AG10803 (cell line): ENCODE measurements at regions not wholly inside any gene's neighbourhood (a gene's known extent, or its start where the extent isn't known, plus 50 kb on each side); places are given as distances from the start of the nearest gene placed in this dataset.

Experiments used
- DNase-seq: peaks from one replicate; pipeline ENCODE4 v3.0.0; 2010; ENCODE audit warnings: low read depth
- H3K4me3 ChIP-seq: 2 replicates; pipeline ENCODE4 v1.5.1; 2011; ENCODE audit warnings: mild to moderate bottlenecking, low read length, control low read depth
- TF ChIP-seq, protein P1 (sequence below): conservative IDR thresholded peaks from 2 replicates; pipeline ENCODE4 v1.5.1; 2011; ENCODE audit warnings: mild to moderate bottlenecking, low read length, control low read depth, inconsistent platforms

DNA sequence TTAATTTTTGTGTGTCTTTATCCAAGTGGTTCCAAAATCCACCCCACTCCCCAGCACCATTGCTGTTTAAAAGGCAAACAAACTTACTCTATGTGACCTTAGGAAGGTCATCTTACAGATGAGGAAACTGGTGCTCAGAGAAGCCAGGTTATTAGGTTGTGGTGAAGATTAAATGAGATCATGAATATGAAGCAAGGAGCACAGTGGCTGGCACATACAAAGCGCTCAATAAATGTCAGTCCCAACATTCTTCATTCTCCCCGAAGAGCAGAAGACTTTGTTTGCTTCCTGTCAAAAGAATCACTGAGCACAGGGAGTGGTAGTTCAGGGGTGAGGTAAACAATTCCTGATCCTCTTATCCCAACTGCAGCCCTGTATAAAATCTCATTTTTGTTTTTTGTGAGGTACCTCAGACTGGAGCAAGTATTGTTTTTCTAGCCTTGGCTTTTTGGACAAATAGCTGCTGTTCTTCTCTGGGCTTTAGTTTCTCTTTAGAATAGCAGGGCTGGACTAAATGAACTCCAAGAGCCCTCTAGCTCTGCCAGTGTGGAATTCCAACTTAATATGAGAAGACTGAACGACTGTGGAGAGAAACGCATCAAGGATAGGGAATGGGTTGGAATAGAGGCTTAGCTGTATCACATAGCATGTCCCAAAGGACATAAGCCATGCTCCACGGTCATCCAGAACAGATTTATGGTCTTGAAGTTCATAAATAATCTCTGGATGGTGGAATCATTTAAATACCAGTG lies 455.3 kb upstream of the USP24 start:
- peak; percentile 60 for DNase-seq
- TF ChIP-seq, protein P1, sequence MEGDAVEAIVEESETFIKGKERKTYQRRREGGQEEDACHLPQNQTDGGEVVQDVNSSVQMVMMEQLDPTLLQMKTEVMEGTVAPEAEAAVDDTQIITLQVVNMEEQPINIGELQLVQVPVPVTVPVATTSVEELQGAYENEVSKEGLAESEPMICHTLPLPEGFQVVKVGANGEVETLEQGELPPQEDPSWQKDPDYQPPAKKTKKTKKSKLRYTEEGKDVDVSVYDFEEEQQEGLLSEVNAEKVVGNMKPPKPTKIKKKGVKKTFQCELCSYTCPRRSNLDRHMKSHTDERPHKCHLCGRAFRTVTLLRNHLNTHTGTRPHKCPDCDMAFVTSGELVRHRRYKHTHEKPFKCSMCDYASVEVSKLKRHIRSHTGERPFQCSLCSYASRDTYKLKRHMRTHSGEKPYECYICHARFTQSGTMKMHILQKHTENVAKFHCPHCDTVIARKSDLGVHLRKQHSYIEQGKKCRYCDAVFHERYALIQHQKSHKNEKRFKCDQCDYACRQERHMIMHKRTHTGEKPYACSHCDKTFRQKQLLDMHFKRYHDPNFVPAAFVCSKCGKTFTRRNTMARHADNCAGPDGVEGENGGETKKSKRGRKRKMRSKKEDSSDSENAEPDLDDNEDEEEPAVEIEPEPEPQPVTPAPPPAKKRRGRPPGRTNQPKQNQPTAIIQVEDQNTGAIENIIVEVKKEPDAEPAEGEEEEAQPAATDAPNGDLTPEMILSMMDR, result peak; percentile 37
- H3K4me3 ChIP-seq, result no peak overlapping the region

DNA sequence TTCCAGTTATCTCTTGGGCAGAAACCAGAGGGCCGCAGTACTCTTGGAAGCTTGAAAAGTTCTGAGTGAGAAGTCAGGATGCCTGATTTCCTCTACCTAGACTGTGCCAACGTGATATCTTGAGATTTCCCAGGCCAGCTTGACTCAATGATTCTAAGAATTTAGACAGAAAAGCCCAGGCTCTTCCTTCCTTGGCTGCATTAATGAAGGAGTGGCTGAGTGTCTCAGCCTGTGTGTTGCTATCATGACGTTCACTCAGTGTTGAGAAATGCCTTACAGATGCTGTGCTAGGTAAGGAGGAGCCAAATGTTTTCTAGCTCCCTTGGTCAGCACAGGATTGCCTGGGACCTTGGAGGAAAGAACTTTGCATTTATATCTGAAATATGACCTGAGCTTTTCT lies 454.1 kb upstream of the USP24 start:
- peak; percentile 88 for DNase-seq
- TF ChIP-seq, protein P1, result no peak
- no peak overlapping the region for H3K4me3 ChIP-seq

DNA sequence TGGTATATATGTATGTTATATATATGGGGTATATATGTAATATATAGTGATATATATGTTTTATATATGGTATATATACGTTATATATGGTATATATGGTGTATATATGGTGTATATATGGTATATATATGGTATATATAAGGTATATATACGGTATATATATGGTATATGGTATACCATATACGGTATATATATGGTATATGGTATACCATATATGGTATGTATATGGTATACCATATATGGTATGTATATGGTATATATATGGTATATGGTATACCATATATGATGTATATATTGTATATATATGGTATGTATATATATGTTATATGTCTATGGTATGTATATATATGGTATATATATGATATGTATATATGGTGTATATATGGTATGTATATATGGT lies 447.7 kb upstream of the USP24 start:
- TF ChIP-seq, protein P1, result no peak
- H3K4me3 ChIP-seq, result no peak overlapping the region
- DNase-seq, result no peak

DNA sequence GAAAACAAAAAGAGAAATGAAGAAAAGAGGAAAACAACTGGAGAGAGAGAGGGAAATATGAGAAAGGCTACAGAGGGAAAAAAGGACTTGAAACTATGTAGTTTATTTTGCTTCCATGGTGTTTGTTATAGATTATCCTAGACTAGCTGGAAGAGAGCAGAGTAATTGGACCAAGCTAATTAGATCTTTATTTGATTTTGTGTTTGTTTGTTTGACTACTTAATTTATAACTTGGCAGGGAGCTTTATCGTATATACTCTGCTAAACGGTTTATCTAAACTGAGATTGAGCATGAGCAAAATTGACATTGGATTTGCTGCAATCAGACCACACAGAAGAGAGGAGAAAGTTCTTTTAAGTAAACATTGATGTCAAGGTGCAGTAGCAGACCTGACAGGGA lies 443.8 kb upstream of the USP24 start:
- TF ChIP-seq, protein P1, result no peak
- no peak for DNase-seq
- no peak overlapping the region for H3K4me3 ChIP-seq

DNA sequence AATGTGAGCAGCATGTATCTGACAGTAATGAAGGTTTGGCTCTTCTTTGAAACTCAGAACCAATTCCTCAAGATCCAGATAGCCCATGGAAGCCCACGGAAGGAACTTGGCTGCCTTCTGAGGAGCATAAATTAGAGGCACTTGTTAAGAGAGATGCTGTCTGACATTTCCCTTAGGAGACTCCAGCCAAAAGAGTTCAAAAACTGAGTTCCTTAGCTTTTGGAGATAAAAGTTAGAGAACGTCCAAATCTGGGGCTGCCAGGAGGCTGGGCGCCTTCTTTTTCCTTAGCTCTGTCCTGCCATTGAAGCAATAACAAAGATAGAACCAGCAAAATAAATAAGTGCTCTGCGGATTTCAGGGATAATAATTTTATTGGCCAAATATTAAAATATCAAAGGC lies 439.6 kb upstream of the USP24 start:
- no peak overlapping the region for H3K4me3 ChIP-seq
- TF ChIP-seq, protein P1, result no peak
- peak; percentile 17 for DNase-seq

DNA sequence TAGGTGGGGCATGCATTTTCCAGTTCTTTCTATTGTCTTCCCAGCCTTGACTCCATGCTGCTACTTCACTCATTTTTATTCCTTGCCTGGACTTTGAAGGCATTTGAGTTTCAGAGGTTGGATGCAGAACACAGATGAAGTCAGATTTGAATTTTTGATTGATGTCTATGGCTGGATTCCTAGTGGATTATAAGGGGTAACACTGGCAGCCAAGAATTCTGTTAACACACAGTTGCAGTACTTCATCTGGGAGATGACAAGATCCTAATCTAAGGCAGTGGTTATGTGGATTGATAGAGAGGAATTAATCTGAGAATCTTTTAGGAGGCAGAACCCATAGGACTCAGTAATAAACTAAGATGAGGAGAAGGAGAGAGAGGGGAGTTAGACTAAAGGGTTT lies 439.0 kb upstream of the USP24 start:
- TF ChIP-seq, protein P1, result no peak
- no peak overlapping the region for H3K4me3 ChIP-seq
- no peak for DNase-seq

DNA sequence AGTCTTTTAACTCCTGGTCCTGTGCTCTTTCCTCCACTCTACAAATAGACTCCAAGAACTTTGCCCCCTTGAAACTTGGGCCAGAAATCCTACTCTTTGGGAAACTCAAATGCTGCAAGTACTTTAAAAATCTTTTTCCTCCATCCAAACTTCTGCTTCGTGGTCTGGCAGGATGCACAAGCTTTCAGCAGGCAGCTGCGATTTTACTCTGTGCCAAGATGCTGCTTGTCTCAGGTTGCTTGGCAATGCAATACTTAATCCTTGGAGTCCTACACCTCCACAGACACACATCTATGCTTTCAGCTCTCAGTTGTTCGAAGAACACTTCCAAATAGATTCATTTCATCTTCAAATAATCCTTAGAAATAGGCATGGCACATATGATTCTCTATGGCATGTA lies 435.3 kb upstream of the USP24 start:
- TF ChIP-seq, protein P1, result no peak
- H3K4me3 ChIP-seq, result no peak overlapping the region
- peak; percentile 44 for DNase-seq
